Neuron (in vitro differentiated cells): ENCODE measurements at regions not wholly inside any gene's neighbourhood (a gene's known extent, or its start where the extent isn't known, plus 50 kb on each side); places are given as distances from the start of the nearest gene placed in this dataset.

Source experiments
- H2AFZ ChIP-seq: one replicate; pipeline ENCODE4 v1.6.1; 2013; ENCODE audit warnings: low read depth, mild to moderate bottlenecking, inconsistent platforms, low read length, moderate library complexity
- H3K27me3 ChIP-seq: one replicate; pipeline ENCODE4 v1.6.1; 2013; ENCODE audit warnings: low read length; ENCODE audit not compliant: insufficient read depth
- H3K36me3 ChIP-seq: one replicate; pipeline ENCODE4 v1.6.1; 2013; ENCODE audit warnings: low read length; ENCODE audit not compliant: insufficient read depth
- H3K4me1 ChIP-seq: one replicate; pipeline ENCODE4 v1.6.1; 2013; ENCODE audit warnings: low read length; ENCODE audit not compliant: insufficient read depth
- H3K4me3 ChIP-seq: 2 replicates; pipeline ENCODE4 v1.5.1; 2013; ENCODE audit warnings: mild to moderate bottlenecking, low read length, moderate library complexity
- H3K9me3 ChIP-seq: one replicate; pipeline ENCODE4 v1.6.1; 2013; ENCODE audit warnings: low read length

- Histone ChIP-seq H3K4me1 (no peaks in the 10 kb centered on the region), H3K9me3 (no peaks in the 10 kb centered on the region), H2AFZ (no peak overlapping the region), H3K4me3 (no peak overlapping the region), H3K27me3 (peaks cover 8% of the 10 kb centered on the region), H3K36me3 (no peaks in the 10 kb centered on the region)
Observed at GRCh38 chr16:86667035-86667434, 88.7 kb downstream of the FOXL1 start.

GRCh38 chr16:86668136-86668910 is 90.0 kb downstream of the FOXL1 start:
- peaks cover 8% of the 10 kb centered on the region for H3K27me3 ChIP-seq
- H3K4me3 ChIP-seq = no peak overlapping the region
- H2AFZ ChIP-seq = no peak overlapping the region
- H3K36me3 ChIP-seq = no peaks in the 10 kb centered on the region
- H3K9me3 ChIP-seq = no peaks in the 10 kb centered on the region
- H3K4me1 ChIP-seq = no peaks in the 10 kb centered on the region

GRCh38 chr16:86669285-86669805 is 91.0 kb downstream of the FOXL1 start:
- Histone ChIP-seq H2AFZ (no peak overlapping the region), H3K36me3 (no peaks in the 10 kb centered on the region), H3K9me3 (no peaks in the 10 kb centered on the region), H3K4me3 (no peak overlapping the region), H3K27me3 (peaks cover 8% of the 10 kb centered on the region), H3K4me1 (no peaks in the 10 kb centered on the region)

GRCh38 chr16:86669937-86670749 is 91.8 kb downstream of the FOXL1 start:
- no peaks in the 10 kb centered on the region for H3K36me3 ChIP-seq
- H3K4me3 ChIP-seq = no peak overlapping the region
- H2AFZ ChIP-seq = no peak overlapping the region
- H3K4me1 ChIP-seq = no peaks in the 10 kb centered on the region
- no peaks in the 10 kb centered on the region for H3K9me3 ChIP-seq
- H3K27me3 ChIP-seq = peaks cover 8% of the 10 kb centered on the region

GRCh38 chr16:86670750-86671234 is 92.4 kb downstream of the FOXL1 start:
- Histone ChIP-seq H3K4me1 (no peaks in the 10 kb centered on the region), H2AFZ (no peak overlapping the region), H3K36me3 (no peaks in the 10 kb centered on the region), H3K9me3 (no peaks in the 10 kb centered on the region), H3K27me3 (peaks cover 8% of the 10 kb centered on the region), H3K4me3 (no peak overlapping the region)

- Histone ChIP-seq H3K9me3 (no peaks in the 10 kb centered on the region), H3K4me3 (no peak overlapping the region)
Observed at GRCh38 chr16:86671486-86672178, 93.3 kb downstream of the FOXL1 start.

GRCh38 chr16:86672179-86672863 is 94.0 kb downstream of the FOXL1 start:
- Histone ChIP-seq H3K36me3 (no peaks in the 10 kb centered on the region), H3K9me3 (no peaks in the 10 kb centered on the region), H3K27me3 (peaks cover 11% of the 10 kb centered on the region), H2AFZ (no peak overlapping the region), H3K4me1 (no peaks in the 10 kb centered on the region), H3K4me3 (no peak overlapping the region)

More at GRCh38 chr16:86671486-86672178, 93.3 kb downstream of the FOXL1 start:
- H3K36me3 ChIP-seq = no peaks in the 10 kb centered on the region
- H3K4me1 ChIP-seq = no peaks in the 10 kb centered on the region
- no peak overlapping the region for H2AFZ ChIP-seq
- peaks cover 11% of the 10 kb centered on the region for H3K27me3 ChIP-seq

- Histone ChIP-seq H3K4me3 (no peak overlapping the region), H2AFZ (no peak overlapping the region), H3K4me1 (no peaks in the 10 kb centered on the region), H3K9me3 (no peaks in the 10 kb centered on the region), H3K27me3 (peaks cover 11% of the 10 kb centered on the region), H3K36me3 (no peaks in the 10 kb centered on the region)
Observed at GRCh38 chr16:86673090-86673955, 95.0 kb downstream of the FOXL1 start.

- Histone ChIP-seq H3K27me3 (peaks cover 9% of the 10 kb centered on the region), H2AFZ (no peak overlapping the region), H3K36me3 (no peaks in the 10 kb centered on the region), H3K4me3 (no peak overlapping the region), H3K4me1 (no peaks in the 10 kb centered on the region), H3K9me3 (no peaks in the 10 kb centered on the region)
Observed at GRCh38 chr16:86673956-86674453, 95.7 kb downstream of the FOXL1 start.

- Histone ChIP-seq H2AFZ (no peak overlapping the region), H3K27me3 (peaks cover 4% of the 10 kb centered on the region), H3K36me3 (no peaks in the 10 kb centered on the region), H3K9me3 (no peaks in the 10 kb centered on the region), H3K4me1 (no peaks in the 10 kb centered on the region), H3K4me3 (no peak overlapping the region)
Observed at GRCh38 chr16:86676254-86676670, 97.9 kb downstream of the FOXL1 start.

- Histone ChIP-seq H2AFZ (no peak overlapping the region), H3K9me3 (no peaks in the 10 kb centered on the region), H3K27me3 (peaks cover 4% of the 10 kb centered on the region), H3K4me1 (no peaks in the 10 kb centered on the region), H3K4me3 (no peak overlapping the region), H3K36me3 (no peaks in the 10 kb centered on the region)
Observed at GRCh38 chr16:86679490-86679889, 101.1 kb downstream of the FOXL1 start.
